ENCODE measurements at regions not wholly inside any gene's neighbourhood (a gene's known extent, or its start where the extent isn't known, plus 50 kb on each side); places are given as distances from the start of the nearest gene placed in this dataset.
"Not testable (repeated sequence)": the region's sequence is repeated elsewhere in the genome, so short reads cannot be mapped to it uniquely, and the experiment has no call there.

DNA sequence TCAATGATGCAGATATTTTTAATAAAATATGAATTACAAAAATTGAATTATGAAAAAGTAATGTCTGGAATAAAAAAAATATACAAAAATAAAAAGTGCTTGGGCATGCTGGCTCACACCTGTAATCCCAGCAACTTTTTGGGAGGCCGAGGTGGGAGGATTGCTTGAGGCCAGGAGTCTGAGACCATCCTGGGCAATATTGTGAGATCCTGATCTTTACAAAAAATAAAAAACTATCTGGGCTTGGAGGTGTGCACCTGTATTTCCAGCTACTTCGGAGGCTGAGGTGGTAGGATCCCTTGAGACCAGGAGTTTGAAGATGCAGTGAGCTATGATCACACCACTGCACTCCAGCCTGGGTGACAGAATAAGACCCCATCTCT, 141.8 kb downstream of the NPIPB5 start:
- H3K4me1 ChIP-seq (ENCODE audit: control insufficient read depth, insufficient read depth, low read length, unreplicated experiment), result no peaks in the 10 kb centered on the region
- no peak overlapping the region for H3K27ac ChIP-seq (ENCODE audit: low read depth, low read length)
- H3K79me2 ChIP-seq (ENCODE audit: control insufficient read depth, insufficient read depth, low read length, unreplicated experiment), result no peaks in the 10 kb centered on the region
- no peaks in the 10 kb centered on the region for H3K36me3 ChIP-seq (ENCODE audit: insufficient read depth, low read length)
- peaks cover 67% of the 10 kb centered on the region for H3K27me3 ChIP-seq (ENCODE audit: insufficient read depth, low read length)
- no peak overlapping the region for H3K4me3 ChIP-seq (ENCODE audit: low read depth, low read length)
- H2AFZ ChIP-seq (ENCODE audit: low read length, unreplicated experiment), result no peak overlapping the region

DNA sequence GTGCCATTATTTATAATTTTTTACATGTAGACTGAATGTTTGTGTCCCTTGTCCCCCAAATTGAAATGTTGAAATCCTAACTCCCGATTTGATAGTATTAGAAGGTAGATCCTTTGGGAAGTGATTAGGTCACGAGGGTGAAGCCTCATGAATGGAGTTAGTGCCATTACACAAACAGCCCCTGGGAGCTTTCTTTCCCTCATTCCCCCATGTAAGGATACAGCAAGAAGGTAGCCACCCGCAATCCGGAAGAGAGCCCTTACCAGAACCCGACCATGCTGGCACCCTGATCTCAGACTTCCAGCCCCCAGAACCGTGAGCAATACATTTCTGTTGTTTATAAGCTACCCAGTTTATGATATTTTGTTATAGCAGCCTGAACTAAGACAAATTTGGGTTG, 143.2 kb downstream of the NPIPB5 start:
- Histone ChIP-seq H3K4me3 (ENCODE audit: low read depth, low read length) (no peak overlapping the region), H2AFZ (ENCODE audit: low read length, unreplicated experiment) (no peak overlapping the region), H3K4me1 (ENCODE audit: control insufficient read depth, insufficient read depth, low read length, unreplicated experiment) (no peaks in the 10 kb centered on the region), H3K27me3 (ENCODE audit: insufficient read depth, low read length) (peaks cover 53% of the 10 kb centered on the region), H3K36me3 (ENCODE audit: insufficient read depth, low read length) (no peaks in the 10 kb centered on the region), H3K27ac (ENCODE audit: low read depth, low read length) (no peak overlapping the region), H3K79me2 (ENCODE audit: control insufficient read depth, insufficient read depth, low read length, unreplicated experiment) (no peaks in the 10 kb centered on the region)

DNA sequence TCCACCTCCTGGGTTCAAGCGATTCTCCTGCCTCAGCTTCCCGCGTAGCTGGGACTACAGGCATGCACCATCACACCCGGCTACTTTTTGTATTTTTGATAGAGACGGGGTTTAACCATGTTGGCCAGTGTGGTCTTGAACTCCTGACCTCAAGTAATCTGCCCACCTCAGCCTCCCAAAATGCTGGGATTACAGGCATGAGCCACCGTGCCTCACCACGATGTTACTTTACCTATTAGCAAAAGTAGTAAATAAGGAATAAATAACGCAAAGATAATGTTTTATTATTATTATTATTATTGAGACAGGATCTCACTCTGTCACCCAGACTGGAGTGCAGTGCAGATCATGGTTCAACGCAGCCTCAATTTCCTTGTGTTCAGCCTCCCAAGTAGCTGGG, 145.9 kb downstream of the NPIPB5 start:
- peaks cover 51% of the 10 kb centered on the region for H3K27me3 ChIP-seq (ENCODE audit: insufficient read depth, low read length)
- not testable (repeated sequence) for H3K4me1 ChIP-seq (ENCODE audit: control insufficient read depth, insufficient read depth, low read length, unreplicated experiment); H2AFZ ChIP-seq (ENCODE audit: low read length, unreplicated experiment); H3K27ac ChIP-seq (ENCODE audit: low read depth, low read length); H3K79me2 ChIP-seq (ENCODE audit: control insufficient read depth, insufficient read depth, low read length, unreplicated experiment); H3K36me3 ChIP-seq (ENCODE audit: insufficient read depth, low read length); H3K4me3 ChIP-seq (ENCODE audit: low read depth, low read length)

DNA sequence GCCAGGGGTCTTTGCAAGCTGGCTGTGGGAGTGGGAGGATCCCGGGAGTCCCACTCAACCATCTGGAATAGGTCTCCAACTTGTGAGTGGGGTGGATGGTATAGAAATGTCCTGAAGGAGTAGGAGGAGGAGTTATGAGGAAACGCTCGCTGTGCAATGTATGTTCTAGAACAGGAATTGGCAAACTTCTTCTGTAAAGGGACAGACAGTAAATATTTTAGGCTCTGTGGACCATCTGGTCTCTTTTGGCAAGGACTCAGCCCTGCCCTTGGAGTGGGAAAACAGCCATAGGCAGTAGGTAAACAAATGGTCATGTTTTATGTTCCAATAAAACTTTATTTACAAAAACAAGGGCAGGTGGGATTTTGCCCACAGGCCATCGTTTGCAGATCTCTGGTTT, 149.2 kb downstream of the NPIPB5 start:
- Histone ChIP-seq H3K4me3 (ENCODE audit: low read depth, low read length) (no peak overlapping the region), H3K4me1 (ENCODE audit: control insufficient read depth, insufficient read depth, low read length, unreplicated experiment) (no peaks in the 10 kb centered on the region), H3K27ac (ENCODE audit: low read depth, low read length) (no peak overlapping the region), H3K36me3 (ENCODE audit: insufficient read depth, low read length) (no peaks in the 10 kb centered on the region), H2AFZ (ENCODE audit: low read length, unreplicated experiment) (no peak overlapping the region), H3K27me3 (ENCODE audit: insufficient read depth, low read length) (peaks cover 63% of the 10 kb centered on the region), H3K79me2 (ENCODE audit: control insufficient read depth, insufficient read depth, low read length, unreplicated experiment) (no peaks in the 10 kb centered on the region)

DNA sequence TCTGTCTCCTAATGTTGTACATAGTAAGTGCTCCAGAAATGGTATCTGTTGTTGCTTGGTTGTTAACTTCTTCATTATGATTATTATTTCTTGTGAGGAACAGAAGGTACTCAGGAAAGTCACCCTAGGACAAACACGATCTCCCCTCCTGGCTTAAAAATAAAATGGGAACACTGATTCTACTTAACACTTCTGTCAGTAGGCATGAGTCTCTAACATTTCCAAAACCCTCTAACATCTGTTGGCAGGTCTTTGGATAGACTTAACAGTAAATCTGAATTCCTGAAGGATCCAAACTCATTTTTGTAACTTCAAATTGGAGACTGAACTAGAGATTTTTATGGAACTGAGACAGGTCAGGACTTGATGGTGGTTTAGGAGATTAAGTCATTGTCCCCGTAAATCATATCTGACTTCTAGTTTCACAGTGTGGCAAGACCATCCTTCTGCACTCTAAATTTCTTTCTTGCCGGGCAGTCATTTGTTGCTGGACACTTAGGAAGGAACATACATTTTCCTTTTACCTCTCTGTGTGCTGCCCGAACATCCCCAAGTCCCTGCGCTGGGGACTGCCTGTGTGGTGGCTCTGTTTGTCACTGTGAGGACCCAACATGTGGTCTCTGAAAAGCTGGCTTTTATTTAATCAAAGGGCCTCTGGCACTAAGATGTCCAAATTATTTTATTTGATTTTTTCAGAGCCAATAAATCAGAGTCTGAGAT, 149.9 kb downstream of the NPIPB5 start:
- Histone ChIP-seq H3K79me2 (ENCODE audit: control insufficient read depth, insufficient read depth, low read length, unreplicated experiment) (no peaks in the 10 kb centered on the region), H3K36me3 (ENCODE audit: insufficient read depth, low read length) (no peaks in the 10 kb centered on the region), H3K4me1 (ENCODE audit: control insufficient read depth, insufficient read depth, low read length, unreplicated experiment) (no peaks in the 10 kb centered on the region), H3K27me3 (ENCODE audit: insufficient read depth, low read length) (peaks cover 63% of the 10 kb centered on the region), H3K27ac (ENCODE audit: low read depth, low read length) (no peak overlapping the region), H2AFZ (ENCODE audit: low read length, unreplicated experiment) (no peak overlapping the region), H3K4me3 (ENCODE audit: low read depth, low read length) (no peak overlapping the region)

DNA sequence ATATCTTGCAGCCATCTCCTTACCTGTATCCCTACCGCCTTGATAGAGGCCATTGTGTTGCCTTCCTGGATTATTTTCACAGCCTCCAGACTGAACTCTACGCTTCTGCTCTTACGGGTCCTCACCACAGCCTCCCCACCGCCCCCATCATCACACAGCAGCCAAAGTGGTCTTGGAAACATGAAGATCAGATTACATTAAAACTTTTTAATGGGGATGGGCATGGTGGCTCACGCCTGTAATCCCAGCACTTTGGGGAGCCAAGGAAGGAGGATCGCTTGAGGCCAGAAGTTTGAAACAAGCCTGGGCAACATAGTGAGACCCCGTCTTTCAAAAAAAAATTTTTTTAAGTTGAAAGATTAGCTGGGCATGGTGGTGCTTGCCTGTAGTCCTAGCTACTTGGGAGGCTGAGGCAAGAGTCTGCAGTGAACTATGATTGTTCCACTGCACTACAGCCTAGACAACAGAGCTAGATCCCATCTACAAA, 150.5 kb downstream of the NPIPB5 start:
- no peak overlapping the region for H3K27ac ChIP-seq (ENCODE audit: low read depth, low read length)
- H2AFZ ChIP-seq (ENCODE audit: low read length, unreplicated experiment), result no peak overlapping the region
- H3K79me2 ChIP-seq (ENCODE audit: control insufficient read depth, insufficient read depth, low read length, unreplicated experiment), result no peaks in the 10 kb centered on the region
- H3K4me3 ChIP-seq (ENCODE audit: low read depth, low read length), result no peak overlapping the region
- no peaks in the 10 kb centered on the region for H3K4me1 ChIP-seq (ENCODE audit: control insufficient read depth, insufficient read depth, low read length, unreplicated experiment)
- H3K27me3 ChIP-seq (ENCODE audit: insufficient read depth, low read length), result peaks cover 63% of the 10 kb centered on the region
- H3K36me3 ChIP-seq (ENCODE audit: insufficient read depth, low read length), result no peaks in the 10 kb centered on the region

DNA sequence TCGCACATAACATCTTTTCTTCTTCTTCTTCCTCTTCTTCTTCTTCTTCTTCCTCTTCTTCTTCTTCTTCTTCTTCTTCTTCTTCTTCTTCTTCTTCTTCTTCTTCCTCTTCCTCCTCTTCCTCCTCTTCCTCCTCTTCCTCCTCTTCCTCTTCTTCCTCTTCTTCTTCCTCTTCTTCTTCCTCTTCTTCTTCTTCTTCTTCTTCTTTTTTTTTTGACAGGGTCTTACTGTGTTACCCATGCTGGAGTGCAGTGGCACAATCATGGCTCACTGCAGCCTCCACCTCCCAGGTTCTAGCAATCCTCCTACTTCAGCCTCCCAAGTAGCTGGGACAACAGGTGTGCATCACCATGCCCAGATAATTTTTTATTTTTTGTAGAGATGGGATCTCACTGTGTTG, 151.0 kb upstream of the HS3ST2 start:
- H3K4me1 ChIP-seq (ENCODE audit: control insufficient read depth, insufficient read depth, low read length, unreplicated experiment); H3K36me3 ChIP-seq (ENCODE audit: insufficient read depth, low read length): not testable (repeated sequence)

DNA sequence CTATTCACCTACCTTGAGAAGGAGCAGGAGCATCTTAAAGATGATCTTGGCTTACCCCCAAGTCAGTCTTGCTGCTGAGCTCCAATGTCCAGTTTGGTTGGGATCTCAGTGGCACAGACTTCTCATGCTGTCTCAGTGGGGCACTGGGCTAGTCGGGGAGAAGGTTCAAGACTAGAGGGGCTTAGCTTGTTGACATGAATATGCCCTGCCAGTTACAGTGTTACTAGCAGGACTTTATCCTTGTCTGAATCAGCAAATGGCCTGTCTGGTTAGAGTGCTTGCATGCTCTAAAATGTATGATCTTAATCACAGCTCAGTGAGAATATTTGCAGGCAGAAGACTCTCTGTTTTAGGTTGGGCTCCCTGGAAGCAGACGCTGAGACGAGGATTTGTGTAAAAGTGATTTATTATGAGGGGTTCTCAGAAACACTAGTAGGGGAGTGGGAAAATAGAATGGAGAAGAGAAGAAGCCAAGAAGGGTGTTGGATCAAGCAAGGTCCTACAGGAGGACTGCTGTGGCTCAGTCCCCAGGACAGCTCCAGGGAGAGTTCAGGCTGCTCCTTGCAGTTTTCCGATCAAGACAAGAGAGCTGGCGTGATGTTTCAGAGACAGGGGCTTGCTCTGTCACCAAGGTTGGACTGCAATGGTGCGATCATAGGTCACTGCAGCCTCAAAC, 150.4 kb upstream of the HS3ST2 start:
- Histone ChIP-seq H3K4me1 (ENCODE audit: control insufficient read depth, insufficient read depth, low read length, unreplicated experiment) (no peaks in the 10 kb centered on the region), H2AFZ (ENCODE audit: low read length, unreplicated experiment) (no peak overlapping the region), H3K36me3 (ENCODE audit: insufficient read depth, low read length) (no peaks in the 10 kb centered on the region), H3K4me3 (ENCODE audit: low read depth, low read length) (no peak overlapping the region), H3K79me2 (ENCODE audit: control insufficient read depth, insufficient read depth, low read length, unreplicated experiment) (no peaks in the 10 kb centered on the region), H3K27ac (ENCODE audit: low read depth, low read length) (no peak overlapping the region), H3K27me3 (ENCODE audit: insufficient read depth, low read length) (peaks cover 81% of the 10 kb centered on the region)

More for the DNA sequence above, 151.0 kb upstream of the HS3ST2 start:
- not testable (repeated sequence) for H2AFZ ChIP-seq (ENCODE audit: low read length, unreplicated experiment); H3K4me3 ChIP-seq (ENCODE audit: low read depth, low read length); H3K79me2 ChIP-seq (ENCODE audit: control insufficient read depth, insufficient read depth, low read length, unreplicated experiment); H3K27ac ChIP-seq (ENCODE audit: low read depth, low read length)
- peaks cover 76% of the 10 kb centered on the region for H3K27me3 ChIP-seq (ENCODE audit: insufficient read depth, low read length)

DNA sequence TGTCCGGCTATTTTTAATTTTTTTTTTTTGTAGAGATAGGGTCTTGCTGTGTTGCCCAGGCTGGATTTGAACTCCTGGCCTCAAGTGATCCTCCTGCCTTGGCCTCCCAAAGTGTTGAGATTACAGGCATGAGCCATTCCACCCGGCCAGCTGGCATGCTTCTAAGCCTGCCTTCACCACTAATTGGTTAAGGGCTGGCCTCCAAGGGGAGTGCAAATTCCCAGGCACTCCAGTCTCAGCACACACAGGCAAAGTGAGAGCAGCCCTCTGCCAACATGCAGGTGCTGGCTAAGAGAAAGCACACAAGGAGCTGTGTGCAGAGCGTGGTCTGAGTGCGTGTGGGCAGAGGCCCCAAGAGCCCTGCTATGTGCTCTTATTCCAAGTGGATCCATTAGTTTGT, 149.8 kb upstream of the HS3ST2 start:
- no peak overlapping the region for H3K27ac ChIP-seq (ENCODE audit: low read depth, low read length)
- H3K36me3 ChIP-seq (ENCODE audit: insufficient read depth, low read length), result no peaks in the 10 kb centered on the region
- H3K4me1 ChIP-seq (ENCODE audit: control insufficient read depth, insufficient read depth, low read length, unreplicated experiment), result no peaks in the 10 kb centered on the region
- H3K4me3 ChIP-seq (ENCODE audit: low read depth, low read length), result no peak overlapping the region
- no peak overlapping the region for H2AFZ ChIP-seq (ENCODE audit: low read length, unreplicated experiment)
- no peaks in the 10 kb centered on the region for H3K79me2 ChIP-seq (ENCODE audit: control insufficient read depth, insufficient read depth, low read length, unreplicated experiment)
- peaks cover 87% of the 10 kb centered on the region for H3K27me3 ChIP-seq (ENCODE audit: insufficient read depth, low read length)

DNA sequence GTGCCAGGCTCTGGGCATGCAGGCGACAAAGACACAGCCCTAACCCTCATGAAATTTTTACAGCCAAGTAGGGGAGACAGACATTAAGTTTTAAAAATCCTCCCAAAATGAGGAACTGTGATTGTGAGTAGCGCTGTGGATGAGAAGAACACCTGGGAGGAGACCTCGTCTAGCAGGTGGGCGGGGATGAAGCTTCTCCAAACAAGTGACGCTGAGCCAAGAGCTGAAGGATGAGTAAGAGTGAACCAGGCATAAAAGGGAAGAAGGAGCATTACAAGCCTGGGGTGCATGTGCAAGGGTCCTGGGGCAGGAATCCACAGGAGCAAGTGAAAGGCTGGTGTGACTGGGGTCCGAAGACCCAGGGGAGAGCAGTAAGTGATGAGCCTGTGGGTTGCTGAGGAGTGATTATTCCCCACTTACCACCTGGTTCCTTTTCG, 149.4 kb upstream of the HS3ST2 start:
- Histone ChIP-seq H3K4me1 (ENCODE audit: control insufficient read depth, insufficient read depth, low read length, unreplicated experiment) (no peaks in the 10 kb centered on the region), H3K27me3 (ENCODE audit: insufficient read depth, low read length) (peaks cover 89% of the 10 kb centered on the region), H3K27ac (ENCODE audit: low read depth, low read length) (no peak overlapping the region), H3K4me3 (ENCODE audit: low read depth, low read length) (no peak overlapping the region), H3K36me3 (ENCODE audit: insufficient read depth, low read length) (no peaks in the 10 kb centered on the region), H3K79me2 (ENCODE audit: control insufficient read depth, insufficient read depth, low read length, unreplicated experiment) (no peaks in the 10 kb centered on the region), H2AFZ (ENCODE audit: low read length, unreplicated experiment) (no peak overlapping the region)

Measured in ACC112 (cell line).